SK-N-SH (cell line): ENCODE measurements at regions not wholly inside any gene's neighbourhood (a gene's known extent, or its start where the extent isn't known, plus 50 kb on each side); places are given as distances from the start of the nearest gene placed in this dataset.

Source experiments
- CTCF ChIA-PET: fragments of 300-600, 350-600 bp; formaldehyde crosslinking; extraction: SDS; loops from one replicate; lab custom pipeline; 2021; lab: Yijun Ruan, JAX
- POLR2A ChIA-PET: fragments of 350-600 bp; sonication (Branson Sonifier 250); formaldehyde crosslinking; extraction: SDS; loops from one replicate; lab custom pipeline; 2020; ENCODE audit warnings: antibody characterized with exemption, inconsistent platforms; lab: Yijun Ruan, JAX
- DNase-seq: peaks from one replicate; pipeline ENCODE4 v3.0.0; 2012
- H2AFZ ChIP-seq: fragments of 200-600 bp; sonication (generic); 2 replicates; pipeline ENCODE4 v1.8.1; 2016; ENCODE audit warnings: antibody characterized with exemption, mild to moderate bottlenecking, low read depth
- H3F3A ChIP-seq: fragments of 200-600 bp; sonication (generic); replicated peaks from 2 replicates; pipeline ENCODE3; 2016; ENCODE audit warnings: antibody characterized with exemption, mild to moderate bottlenecking; ENCODE audit not compliant: insufficient read depth
- H3K27ac ChIP-seq, 2 experiments: fragments of 200-500 bp in 1 of 2; fragments of 200-600 bp in 1 of 2; sonication (Bioruptor generic) in 1 of 2; sonication (generic), shearing (Covaris generic) in 1 of 2; 2 replicates each; pipeline versions ENCODE4 v1.5.1 to v1.6.1; 2014 to 2016; ENCODE audit warnings: low read depth in 2 of 2, inconsistent platforms in 1 of 2, low read length in 1 of 2, mild to moderate bottlenecking in 1 of 2, mixed read lengths in 1 of 2
- H3K27me3 ChIP-seq: fragments of 200-600 bp; sonication (generic), shearing (Covaris generic); 2 replicates; pipeline ENCODE4 v1.6.1; 2016; ENCODE audit warnings: mixed run types; ENCODE audit not compliant: insufficient read depth
- H3K36me3 ChIP-seq, 2 experiments: fragments of 200-500 bp in 1 of 2; fragments of 200-600 bp in 1 of 2; sonication (Bioruptor generic) in 1 of 2; sonication (generic) in 1 of 2; replicated peaks in 1 of 2; 2 replicates each; pipeline versions ENCODE3 to v1.5.1; 2014 to 2016; ENCODE audit warnings: low read length in 1 of 2, mild to moderate bottlenecking in 1 of 2; ENCODE audit not compliant: insufficient read depth in 2 of 2, control insufficient read depth in 1 of 2
- H3K4me1 ChIP-seq, 2 experiments: fragments of 200-500 bp in 1 of 2; fragments of 200-600 bp in 1 of 2; sonication (Bioruptor generic) in 1 of 2; sonication (generic), shearing (Covaris generic) in 1 of 2; 2 replicates each; pipeline versions ENCODE4 v1.5.1 to v1.6.1; 2014 to 2016; ENCODE audit warnings: low read depth in 1 of 2, low read length in 1 of 2, mixed run types in 1 of 2; ENCODE audit not compliant: insufficient read depth in 2 of 2, control insufficient read depth in 1 of 2
- H3K4me2 ChIP-seq: fragments of 200-600 bp; sonication (generic), shearing (Covaris generic); 2 replicates; pipeline ENCODE4 v1.6.1; 2017; ENCODE audit warnings: mixed run types
- H3K4me3 ChIP-seq, 2 experiments: fragments of 200-500 bp in 1 of 2; fragments of 200-600 bp in 1 of 2; sonication (Bioruptor generic) in 1 of 2; sonication (generic), shearing (Covaris generic) in 1 of 2; 2 replicates each; pipeline versions ENCODE4 v1.5.1 to v1.8.1; 2014 to 2016; ENCODE audit warnings: low read depth in 2 of 2, inconsistent platforms in 1 of 2, low read length in 1 of 2, mild to moderate bottlenecking in 1 of 2, mixed read lengths in 1 of 2, moderate library complexity in 1 of 2
- H3K79me2 ChIP-seq: fragments of 200-600 bp; sonication (generic); 2 replicates; pipeline ENCODE4 v1.8.1; 2017; ENCODE audit warnings: mild to moderate bottlenecking; ENCODE audit not compliant: insufficient read depth
- H3K9ac ChIP-seq: fragments of 200-600 bp; sonication (generic); 2 replicates; pipeline ENCODE4 v1.6.1; 2017; ENCODE audit warnings: mixed run types
- H3K9me2 ChIP-seq: fragments of 200-600 bp; sonication (generic); 2 replicates; pipeline ENCODE4 v1.6.1; 2017; ENCODE audit warnings: mixed run types
- H3K9me3 ChIP-seq: fragments of 200-600 bp; sonication (generic); 2 replicates; pipeline ENCODE4 v1.6.1; 2017; ENCODE audit warnings: mixed run types, mild to moderate bottlenecking, moderate library complexity
- H4K20me1 ChIP-seq: fragments of 200-600 bp; sonication (generic); 2 replicates; pipeline ENCODE4 v1.6.1; 2017; ENCODE audit warnings: mild to moderate bottlenecking, mixed run types; ENCODE audit not compliant: insufficient read depth
- CHD2 ChIP-seq: fragments of 150-350 bp; IDR thresholded peaks from 2 replicates; pipeline ENCODE4 v1.6.1; 2018; ENCODE audit warnings: low read length; ENCODE audit not compliant: partially characterized antibody
- EZH2phosphoT487 ChIP-seq: fragments of 200-600 bp; sonication (generic); IDR thresholded peaks from 2 replicates; pipeline ENCODE4 v1.6.1; 2017; ENCODE audit warnings: low read depth, mixed run types, mild to moderate bottlenecking, antibody characterized with exemption, moderate library complexity, borderline replicate concordance
- FOXJ3 ChIP-seq: sonication (generic); formaldehyde crosslinking; IDR thresholded peaks from 2 replicates; pipeline ENCODE4 v1.5.1; 2020; ENCODE audit warnings: mild to moderate bottlenecking, missing genetic modification reagents
- FOXM1 ChIP-seq: IDR thresholded peaks from 2 replicates; pipeline ENCODE4 v1.4.0; 2012; ENCODE audit warnings: low read depth, mild to moderate bottlenecking
- GATA2 ChIP-seq: sonication (generic); formaldehyde crosslinking; IDR thresholded peaks from 2 replicates; pipeline ENCODE4 v1.5.0; 2020; ENCODE audit warnings: mild to moderate bottlenecking, missing genetic modification reagents
- MEF2A ChIP-seq: IDR thresholded peaks from 2 replicates; pipeline ENCODE4 v1.4.0; 2012; ENCODE audit warnings: low read depth, borderline replicate concordance
- MXI1 ChIP-seq: IDR thresholded peaks from 2 replicates; pipeline ENCODE4 v1.6.1; 2012; ENCODE audit warnings: mild to moderate bottlenecking, low read depth, low read length, improper control_type of control experiment
- NFIC ChIP-seq: IDR thresholded peaks from 2 replicates; pipeline ENCODE4 v1.4.0; 2012; ENCODE audit warnings: borderline replicate concordance
- PBX3 ChIP-seq: IDR thresholded peaks from 2 replicates; pipeline ENCODE4; 2012
- RFX5 ChIP-seq: IDR thresholded peaks from 2 replicates; pipeline ENCODE4 v1.6.1; 2012; ENCODE audit warnings: mild to moderate bottlenecking, improper control_type of control experiment, low read length
- SIN3A ChIP-seq: IDR thresholded peaks from 2 replicates; pipeline ENCODE4 v1.6.1; 2012; ENCODE audit warnings: low read depth, mild to moderate bottlenecking, low read length, moderate library complexity, borderline replicate concordance
- SMC3 ChIP-seq: IDR thresholded peaks from 2 replicates; pipeline ENCODE4 v1.6.1; 2012; ENCODE audit warnings: low read depth, low read length, improper control_type of control experiment
- TAF1 ChIP-seq: IDR thresholded peaks from 2 replicates; pipeline ENCODE4 v1.6.1; 2012; ENCODE audit warnings: low read depth, mild to moderate bottlenecking, low read length, moderate library complexity, borderline replicate concordance
- TEAD4 ChIP-seq: IDR thresholded peaks from 2 replicates; pipeline ENCODE4 v1.4.0; 2012; ENCODE audit warnings: mild to moderate bottlenecking, borderline replicate concordance; ENCODE audit not compliant: insufficient read depth
- USF2 ChIP-seq: fragments of 150-350 bp; IDR thresholded peaks from 2 replicates; pipeline ENCODE4 v1.6.1; 2017; ENCODE audit warnings: antibody characterized with exemption, low read length, low read depth, borderline replicate concordance
- WGBS: methylation state at CpG from one replicate; pipeline ENCODE4 v1.1.6; 2017; ENCODE audit warnings: low lambda C conversion rate; 5-methylcytosine and 5-hydroxymethylcytosine counted together
- TF ChIP-seq, protein P1 (sequence below): fragments of 150-350 bp; IDR thresholded peaks from 2 replicates; pipeline ENCODE4 v1.6.1; 2016; ENCODE audit warnings: mild to moderate bottlenecking, low read depth, low read length
- TF ChIP-seq, protein P2 (sequence below): IDR thresholded peaks from 2 replicates; pipeline ENCODE4 v1.4.0; 2012; ENCODE audit warnings: low read depth
- TF ChIP-seq, protein P3 (sequence below): IDR thresholded peaks from 2 replicates; pipeline ENCODE4 v1.4.0; 2012; ENCODE audit warnings: low read depth, borderline replicate concordance

GRCh38 chr7:145845345-145845744 is 271.3 kb upstream of the CNTNAP2 start (continued):
- TF ChIP-seq EZH2phosphoT487: no peak
- TF ChIP-seq, protein P1, sequence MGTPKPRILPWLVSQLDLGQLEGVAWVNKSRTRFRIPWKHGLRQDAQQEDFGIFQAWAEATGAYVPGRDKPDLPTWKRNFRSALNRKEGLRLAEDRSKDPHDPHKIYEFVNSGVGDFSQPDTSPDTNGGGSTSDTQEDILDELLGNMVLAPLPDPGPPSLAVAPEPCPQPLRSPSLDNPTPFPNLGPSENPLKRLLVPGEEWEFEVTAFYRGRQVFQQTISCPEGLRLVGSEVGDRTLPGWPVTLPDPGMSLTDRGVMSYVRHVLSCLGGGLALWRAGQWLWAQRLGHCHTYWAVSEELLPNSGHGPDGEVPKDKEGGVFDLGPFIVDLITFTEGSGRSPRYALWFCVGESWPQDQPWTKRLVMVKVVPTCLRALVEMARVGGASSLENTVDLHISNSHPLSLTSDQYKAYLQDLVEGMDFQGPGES: no peak
- no peak for TF ChIP-seq PBX3
- TF ChIP-seq MEF2A: no peak
- TF ChIP-seq TEAD4: no peak
- TF ChIP-seq CHD2: no peak
- TF ChIP-seq, protein P2, sequence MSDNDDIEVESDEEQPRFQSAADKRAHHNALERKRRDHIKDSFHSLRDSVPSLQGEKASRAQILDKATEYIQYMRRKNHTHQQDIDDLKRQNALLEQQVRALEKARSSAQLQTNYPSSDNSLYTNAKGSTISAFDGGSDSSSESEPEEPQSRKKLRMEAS: no peak

DNA sequence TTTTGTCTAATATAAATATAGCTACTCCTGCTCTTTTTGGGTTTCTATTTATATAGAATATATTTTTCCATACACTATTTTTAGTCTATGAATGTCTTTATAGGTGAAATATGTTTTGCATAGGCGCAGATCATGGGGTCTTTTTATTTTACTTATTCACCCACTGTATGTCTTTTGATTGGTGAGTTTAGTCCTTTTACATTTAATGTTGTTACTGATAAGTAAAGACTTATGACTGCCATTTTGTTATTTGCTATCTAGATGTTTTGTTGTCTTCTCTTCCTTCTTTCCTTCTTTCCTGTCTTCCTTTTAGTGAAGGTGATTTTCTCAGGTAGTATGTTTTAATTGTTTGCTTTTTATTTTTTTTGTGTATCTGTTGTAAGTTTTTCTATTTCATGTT is 276.8 kb upstream of the CNTNAP2 start:
- H3K4me3 ChIP-seq: no peak overlapping the region
- no peak for DNase-seq
- no peaks in the 10 kb centered on the region for H3K36me3 ChIP-seq
- peaks cover 11% of the 10 kb centered on the region; the same call in 1 of the 2 replicates for H3K9me3 ChIP-seq
- H3K9ac ChIP-seq: no peak overlapping the region
- H3K4me2 ChIP-seq: no peak overlapping the region
- H3K27me3 ChIP-seq: no peaks in the 10 kb centered on the region
- ChIA-PET POLR2A (no interaction called here), CTCF (no interaction called here)
- H3K79me2 ChIP-seq: no peaks in the 10 kb centered on the region
- H3F3A ChIP-seq: no peaks in the 10 kb centered on the region
- 1% methylated on average over 1 of the region's 1 CpG for WGBS
- no peaks in the 10 kb centered on the region for H3K9me2 ChIP-seq
- H4K20me1 ChIP-seq: no peaks in the 10 kb centered on the region
- no peak overlapping the region for H3K27ac ChIP-seq
- TF ChIP-seq CHD2: no peak
- no peak for TF ChIP-seq USF2
- no peak for TF ChIP-seq TAF1
- TF ChIP-seq NFIC: no peak
- TF ChIP-seq, protein P2: no peak
- TF ChIP-seq TEAD4: no peak
- TF ChIP-seq MXI1: no peak
- TF ChIP-seq, protein P1: no peak
- TF ChIP-seq SMC3: no peak
- TF ChIP-seq, protein P3, sequence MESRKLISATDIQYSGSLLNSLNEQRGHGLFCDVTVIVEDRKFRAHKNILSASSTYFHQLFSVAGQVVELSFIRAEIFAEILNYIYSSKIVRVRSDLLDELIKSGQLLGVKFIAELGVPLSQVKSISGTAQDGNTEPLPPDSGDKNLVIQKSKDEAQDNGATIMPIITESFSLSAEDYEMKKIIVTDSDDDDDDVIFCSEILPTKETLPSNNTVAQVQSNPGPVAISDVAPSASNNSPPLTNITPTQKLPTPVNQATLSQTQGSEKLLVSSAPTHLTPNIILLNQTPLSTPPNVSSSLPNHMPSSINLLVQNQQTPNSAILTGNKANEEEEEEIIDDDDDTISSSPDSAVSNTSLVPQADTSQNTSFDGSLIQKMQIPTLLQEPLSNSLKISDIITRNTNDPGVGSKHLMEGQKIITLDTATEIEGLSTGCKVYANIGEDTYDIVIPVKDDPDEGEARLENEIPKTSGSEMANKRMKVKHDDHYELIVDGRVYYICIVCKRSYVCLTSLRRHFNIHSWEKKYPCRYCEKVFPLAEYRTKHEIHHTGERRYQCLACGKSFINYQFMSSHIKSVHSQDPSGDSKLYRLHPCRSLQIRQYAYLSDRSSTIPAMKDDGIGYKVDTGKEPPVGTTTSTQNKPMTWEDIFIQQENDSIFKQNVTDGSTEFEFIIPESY: no peak
- TF ChIP-seq GATA2: no peak
- TF ChIP-seq RFX5: no peak
- no peak for TF ChIP-seq SIN3A
- TF ChIP-seq FOXJ3: no peak
- TF ChIP-seq FOXM1: no peak
- no peaks in the 10 kb centered on the region for H3K4me1 ChIP-seq
- H2AFZ ChIP-seq: no peak overlapping the region
